Posterior cingulate gyrus (tissue), 11 donors: ENCODE measurements at regions not wholly inside any gene's neighbourhood (a gene's known extent, or its start where the extent isn't known, plus 50 kb on each side); places are given as distances from the start of the nearest gene placed in this dataset.

Source experiments
- DNase-seq, 10 donors: peaks; one replicate each; pipeline versions ENCODE4 v3.0.0 to v3.0.0-alpha.2; 2020 to 2021; ENCODE audit warnings: mixed read lengths in 3 of 10
- intact Hi-C: fragments of 100-400 bp; cut with DNase I; formaldehyde crosslinking; loops from one replicate; pipeline ENCODE4 v1.15.1; 2023

DNA sequence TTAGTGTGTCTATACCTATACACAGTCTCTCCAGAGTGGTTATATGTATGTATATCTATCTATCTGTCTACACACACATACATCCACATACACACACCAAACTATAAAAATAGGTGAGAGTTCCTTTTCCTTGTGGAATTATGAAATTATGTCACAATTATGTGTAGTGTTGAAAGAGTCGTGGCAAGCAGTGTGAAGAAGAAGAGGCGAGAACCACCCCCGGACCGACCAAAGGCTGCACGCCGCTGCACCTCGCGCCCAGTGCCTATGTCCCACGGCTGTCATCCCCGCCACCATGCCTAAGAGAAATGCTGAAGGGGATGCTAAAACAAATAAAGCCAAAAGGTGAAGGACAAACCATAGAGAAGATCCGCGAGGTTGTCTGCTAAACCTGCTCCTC lies 95.0 kb upstream of the RAP2B start:
- intact Hi-C loops, result no loop called here
- no peak for DNase-seq

DNA sequence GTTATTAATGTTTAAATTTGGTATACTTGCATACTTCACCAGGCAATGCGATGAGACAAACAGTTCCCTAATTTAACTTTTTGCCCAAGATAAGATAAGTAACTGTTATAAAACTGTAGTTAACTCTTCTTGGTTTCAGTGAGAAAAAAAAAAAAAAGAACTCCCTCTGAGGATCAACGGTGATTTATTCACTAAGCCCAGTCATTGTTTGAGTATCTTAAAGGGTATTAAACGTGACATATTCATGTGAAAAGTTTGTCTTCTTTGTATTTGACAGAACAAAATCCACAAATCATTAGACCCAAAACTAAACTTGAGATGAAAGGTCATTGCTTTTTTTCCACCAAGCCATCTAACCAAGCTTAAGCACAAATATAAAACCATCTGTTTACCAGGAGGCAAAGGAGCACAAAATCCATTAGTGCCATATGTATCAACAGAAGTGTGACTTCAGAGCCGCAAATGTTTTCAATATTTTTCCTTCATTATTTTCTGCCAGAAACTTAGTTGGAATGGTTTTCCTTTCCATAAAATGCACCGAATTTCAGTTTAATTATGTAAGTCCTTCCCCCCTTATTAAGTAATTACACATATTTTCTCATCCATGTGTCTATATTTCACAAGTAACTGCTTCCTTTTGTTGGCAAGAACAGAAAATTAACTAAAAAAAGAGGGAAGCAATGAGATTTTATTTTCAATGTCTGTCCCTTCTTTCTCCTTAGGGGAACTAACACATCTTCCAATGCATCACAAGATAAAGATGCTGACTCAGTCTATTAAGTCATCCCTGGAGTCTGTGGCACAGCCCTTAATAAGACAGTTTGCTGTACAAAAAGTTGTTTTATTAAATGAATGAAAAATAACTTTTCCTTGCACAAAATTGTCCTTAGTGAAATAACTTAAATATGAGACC lies 92.2 kb upstream of the RAP2B start:
- intact Hi-C loops, result no loop called here

DNA sequence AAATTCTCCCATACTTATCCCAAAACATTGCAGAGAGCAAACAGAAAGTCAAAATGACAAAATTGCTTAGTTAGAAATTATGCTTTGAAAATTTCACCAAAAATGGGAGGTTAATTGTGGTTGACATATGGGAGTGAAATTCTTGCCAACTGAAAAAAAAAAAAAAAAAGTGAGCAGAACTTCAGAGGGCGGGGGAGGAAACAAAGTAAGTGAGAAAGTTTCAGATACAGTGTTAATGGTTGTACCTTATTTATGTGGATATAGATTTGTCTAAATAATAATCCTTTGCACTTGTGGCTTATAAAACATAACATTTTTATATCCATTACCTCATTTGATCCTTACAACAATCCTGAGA lies 91.5 kb upstream of the RAP2B start:
- intact Hi-C loops, result no loop called here
- no peak for DNase-seq

More for the DNA sequence above, 92.2 kb upstream of the RAP2B start:
- no peak for DNase-seq

DNA sequence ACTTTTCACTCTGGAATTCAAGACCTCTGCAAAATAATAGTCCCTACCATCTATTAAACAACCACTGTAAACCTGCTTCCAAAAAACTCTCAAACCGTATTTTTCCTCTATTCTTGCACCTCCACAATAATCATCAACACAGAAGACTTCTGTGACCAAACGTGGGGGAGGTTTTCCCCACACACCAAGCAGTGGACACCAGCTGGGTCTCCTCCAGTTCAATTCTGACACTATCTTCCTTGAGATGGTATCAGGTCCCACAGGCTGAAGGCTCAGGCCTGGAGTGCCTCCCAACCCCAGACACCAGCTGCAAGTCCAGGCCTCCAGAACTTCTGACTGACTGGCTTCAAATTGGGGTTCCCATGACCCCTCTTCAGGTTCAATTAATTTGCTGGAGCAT lies 89.6 kb upstream of the RAP2B start:
- DNase-seq, result no peak
- intact Hi-C loops, result no loop called here

DNA sequence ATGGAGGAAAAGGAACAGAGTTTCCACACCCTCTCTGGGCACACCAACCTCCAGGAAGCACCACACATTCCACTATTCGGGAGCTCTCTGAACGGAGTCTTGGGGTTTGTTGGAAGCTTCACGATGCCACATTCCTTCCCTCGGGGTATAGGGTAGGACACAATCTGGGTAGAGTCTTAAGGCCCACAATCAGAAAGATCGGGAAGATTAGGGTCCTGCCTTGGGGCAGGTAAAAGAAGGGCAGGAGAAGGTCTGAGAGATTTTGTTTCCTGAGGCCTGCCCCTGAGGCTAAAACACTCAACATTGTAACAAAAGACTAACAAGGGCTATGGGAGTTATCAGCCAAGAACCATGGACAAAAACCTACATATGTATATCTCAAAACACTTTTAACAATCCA lies 89.2 kb upstream of the RAP2B start:
- no peak for DNase-seq
- intact Hi-C loops, result no loop called here

- no peak for DNase-seq
- intact Hi-C loops, result no loop called here
These were observed 88.4 kb upstream of the RAP2B start for GRCh38 chr3:153073636-153074035.

- intact Hi-C loops, result no loop called here
These were observed 83.2 kb upstream of the RAP2B start for GRCh38 chr3:153078826-153079225.

DNA sequence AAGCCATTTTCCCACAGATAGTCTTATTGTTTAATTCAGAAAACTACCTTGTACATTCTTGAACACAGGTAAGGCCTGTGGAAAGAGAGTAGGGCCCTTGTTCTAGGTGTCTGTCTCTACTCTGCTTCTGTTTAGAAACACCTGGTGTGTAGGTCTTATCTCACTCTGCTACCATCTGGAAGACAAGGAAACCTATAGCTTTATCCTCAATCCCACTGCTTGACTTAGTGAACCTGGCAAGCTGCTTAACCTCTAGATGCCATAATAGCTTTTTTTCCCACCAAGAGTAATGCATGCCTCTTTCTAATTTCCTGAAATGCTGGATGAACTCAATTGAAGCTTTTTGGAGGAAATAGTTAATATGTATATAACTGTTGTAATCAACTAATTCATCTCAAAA lies 82.6 kb upstream of the RAP2B start:
- intact Hi-C loops, result no loop called here

More at GRCh38 chr3:153078826-153079225, 83.2 kb upstream of the RAP2B start:
- no peak for DNase-seq

DNA sequence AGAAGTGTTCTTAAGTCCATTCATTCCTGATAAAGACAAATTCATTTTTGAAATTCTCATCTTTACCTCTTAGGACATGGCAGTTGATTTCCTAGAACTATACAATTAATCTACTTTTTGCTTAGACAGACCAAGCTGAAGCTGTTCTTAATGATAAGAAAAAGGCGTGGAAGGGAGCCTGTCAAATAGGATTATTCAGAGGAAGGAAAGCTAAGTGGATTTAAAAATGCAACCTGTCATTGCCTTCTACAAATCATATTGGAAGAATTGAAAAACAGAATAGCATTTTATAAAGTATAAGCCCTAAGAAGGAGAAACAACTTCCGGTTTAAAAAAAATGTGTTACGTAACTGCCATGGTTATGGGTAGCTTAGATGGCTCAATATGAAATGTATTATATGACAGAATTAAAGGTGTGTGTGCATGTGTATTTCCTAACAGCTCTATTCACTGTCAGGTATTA lies 81.2 kb upstream of the RAP2B start:
- intact Hi-C loops, result no loop called here
- DNase-seq, result no peak

More for the DNA sequence above, 82.6 kb upstream of the RAP2B start:
- no peak for DNase-seq

GRCh38 chr3:153084431-153084830 lies 77.6 kb upstream of the RAP2B start:
- DNase-seq, result no peak
- intact Hi-C loops, result no loop called here

DNA sequence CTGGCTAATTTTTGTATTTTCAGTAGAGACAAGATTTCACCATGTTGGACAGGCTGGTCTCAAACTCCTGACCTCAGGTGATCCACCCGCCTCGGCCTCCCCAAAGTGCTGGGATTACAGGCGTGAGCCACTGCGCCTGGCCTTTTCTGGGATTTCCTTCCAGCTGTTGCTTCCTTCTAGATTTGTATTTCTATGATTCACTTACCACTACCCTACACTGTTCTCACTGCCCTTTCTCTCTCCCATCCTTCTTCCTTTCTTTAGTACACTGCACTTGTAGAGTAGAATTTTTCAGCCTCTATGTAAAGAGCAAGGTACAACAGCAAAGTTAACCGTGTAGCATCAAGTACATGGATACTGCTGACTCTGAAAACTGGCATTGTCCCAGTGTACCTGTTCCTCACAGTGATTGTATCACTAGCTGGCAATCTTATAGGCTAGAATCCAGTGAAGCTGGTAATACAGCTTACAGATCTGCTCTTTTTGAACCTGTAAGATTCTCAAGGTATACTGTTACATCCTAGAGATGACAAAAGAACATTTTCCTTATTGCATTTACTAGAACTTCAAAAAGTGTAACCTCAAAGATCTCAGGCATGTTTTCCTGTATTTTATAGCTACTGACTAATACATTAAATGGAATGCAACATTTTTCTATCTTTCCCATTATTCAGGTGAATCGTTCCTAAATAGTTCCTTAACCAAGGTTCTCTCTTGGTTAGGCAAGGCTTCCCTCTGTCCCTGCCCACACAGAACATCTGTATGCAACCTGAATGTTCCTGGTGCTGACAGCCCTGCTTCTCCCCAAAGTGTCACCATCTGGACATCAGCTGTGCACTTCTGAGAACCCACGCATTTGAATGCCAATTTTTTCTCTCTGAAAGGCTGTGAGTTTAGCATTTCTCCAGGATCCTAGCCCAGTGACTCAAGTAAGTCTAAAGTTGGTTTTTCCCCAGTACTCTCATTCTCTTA lies 74.1 kb upstream of the RAP2B start:
- intact Hi-C loops, result no loop called here
- no peak for DNase-seq

- intact Hi-C loops, result no loop called here
- DNase-seq, result no peak
These were observed 72.4 kb upstream of the RAP2B start for GRCh38 chr3:153089620-153090019.

DNA sequence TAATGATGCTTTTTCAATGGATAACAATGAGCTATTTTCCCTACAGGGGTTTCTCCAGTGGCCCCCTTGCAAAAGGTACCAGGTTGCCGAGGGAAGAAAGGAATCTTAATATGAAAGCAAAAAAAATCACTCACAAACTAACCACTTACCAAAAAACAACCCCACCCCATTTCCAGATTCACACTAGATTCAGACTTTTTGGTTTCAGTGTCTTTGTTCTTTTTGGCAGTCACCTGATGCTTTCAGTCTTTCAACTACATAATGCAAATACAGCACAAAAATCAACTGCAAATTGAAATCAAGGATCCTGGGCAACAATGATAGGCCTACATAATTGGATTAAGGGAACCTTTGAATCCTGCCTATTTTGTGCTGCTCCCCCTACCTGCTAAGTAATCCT lies 71.1 kb upstream of the RAP2B start:
- no peak for DNase-seq
- intact Hi-C loops, result no loop called here

GRCh38 chr3:153093629-153094028 lies 68.4 kb upstream of the RAP2B start:
- intact Hi-C loops, result no loop called here

DNA sequence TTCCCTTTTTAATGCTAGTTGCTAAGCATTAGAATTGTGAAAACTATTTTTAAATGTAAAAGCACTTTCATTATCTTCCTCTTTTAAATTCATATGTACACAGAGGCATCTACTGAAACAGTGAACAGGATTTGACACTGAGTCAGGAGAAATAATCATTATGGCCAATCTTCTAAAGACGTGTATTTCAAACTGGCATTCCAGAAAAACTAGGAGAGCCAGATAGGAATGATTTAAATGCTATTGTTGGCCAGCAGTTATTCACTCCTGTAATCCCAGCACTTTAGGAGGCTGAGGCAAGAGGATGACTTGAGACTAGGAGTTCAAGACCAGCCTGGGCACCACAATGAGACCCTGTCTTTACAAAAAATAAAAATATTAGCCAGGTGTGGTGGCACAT lies 67.6 kb upstream of the RAP2B start:
- DNase-seq, result no peak
- intact Hi-C loops, result no loop called here

More at GRCh38 chr3:153093629-153094028, 68.4 kb upstream of the RAP2B start:
- DNase-seq, result no peak

- intact Hi-C loops, result no loop called here
- DNase-seq, result no peak
These were observed 66.6 kb upstream of the RAP2B start for GRCh38 chr3:153095441-153095840.

GRCh38 chr3:153096731-153097131 lies 65.3 kb upstream of the RAP2B start:
- intact Hi-C loops, result no loop called here
- no peak for DNase-seq

DNA sequence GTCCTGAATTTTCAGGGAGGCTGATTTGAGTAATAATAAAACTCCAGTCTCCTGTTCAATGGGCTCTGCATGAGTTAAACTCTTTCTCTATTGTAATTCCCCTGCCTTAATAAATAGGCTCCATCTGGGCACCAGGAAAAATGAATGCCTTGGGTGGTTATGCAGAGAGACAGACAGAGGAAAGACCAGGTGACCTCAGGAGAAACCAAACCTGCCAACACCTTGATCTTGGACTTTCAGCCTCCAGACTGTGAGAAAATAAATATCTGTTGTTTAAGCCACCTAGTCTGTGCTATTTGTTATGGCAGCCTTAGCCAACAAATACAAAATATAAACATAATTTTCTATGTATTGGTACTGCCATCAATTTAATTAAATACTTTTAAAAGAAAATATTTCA lies 64.8 kb upstream of the RAP2B start:
- no peak for DNase-seq
- intact Hi-C loops, result no loop called here

GRCh38 chr3:153099131-153099530 lies 62.9 kb upstream of the RAP2B start:
- no peak for DNase-seq

GRCh38 chr3:153103406-153103945 lies 58.5 kb upstream of the RAP2B start:
- no peak for DNase-seq
- intact Hi-C loops, result no loop called here

More at GRCh38 chr3:153099131-153099530, 62.9 kb upstream of the RAP2B start:
- intact Hi-C loops, result no loop called here

DNA sequence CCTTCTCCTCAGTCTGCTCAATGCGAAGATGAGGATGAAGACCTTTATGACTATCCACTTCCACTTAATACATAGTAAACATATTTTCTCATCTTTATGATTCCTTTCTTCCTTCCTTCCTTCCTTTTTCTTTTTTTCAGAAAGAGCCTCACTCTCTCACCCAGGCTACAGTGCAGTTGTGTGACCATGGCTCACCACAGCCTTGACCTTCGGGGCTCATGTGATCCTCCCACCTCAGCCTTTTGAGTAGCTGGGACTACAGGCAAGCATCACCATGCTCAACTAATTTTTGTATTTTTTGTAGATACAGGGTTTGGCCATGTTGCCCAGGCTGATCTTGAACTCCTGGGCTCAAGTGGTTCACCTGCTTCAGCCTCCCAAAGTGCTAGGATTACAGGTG lies 52.0 kb upstream of the RAP2B start:
- no peak for DNase-seq
- intact Hi-C loops, result no loop called here
